ENCODE measurements at regions not wholly inside any gene's neighbourhood (a gene's known extent, or its start where the extent isn't known, plus 50 kb on each side); places are given as distances from the start of the nearest gene placed in this dataset.

DNA sequence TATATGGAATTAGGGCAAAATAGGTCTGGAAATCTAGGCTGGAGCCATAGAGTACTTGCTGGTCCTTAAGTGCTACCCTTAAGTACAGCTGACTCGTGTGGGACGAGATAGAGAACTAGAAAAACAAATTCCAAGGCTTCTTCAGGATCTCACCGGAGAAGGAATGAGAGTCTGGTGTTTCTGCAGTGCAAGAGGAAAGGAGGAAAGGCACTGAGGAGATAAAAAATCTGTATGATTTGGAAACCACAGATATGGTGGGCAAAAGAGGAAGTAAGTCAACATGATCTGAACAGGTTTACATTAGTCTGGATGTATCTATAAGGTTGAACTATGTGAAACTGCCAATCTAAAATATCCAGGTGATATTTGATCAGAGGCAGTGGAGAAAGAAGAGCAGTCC is 134.4 kb upstream of the SOX5 start:
- no peak for DNase-seq (ENCODE audit: low read depth in 3 of 3)

DNA sequence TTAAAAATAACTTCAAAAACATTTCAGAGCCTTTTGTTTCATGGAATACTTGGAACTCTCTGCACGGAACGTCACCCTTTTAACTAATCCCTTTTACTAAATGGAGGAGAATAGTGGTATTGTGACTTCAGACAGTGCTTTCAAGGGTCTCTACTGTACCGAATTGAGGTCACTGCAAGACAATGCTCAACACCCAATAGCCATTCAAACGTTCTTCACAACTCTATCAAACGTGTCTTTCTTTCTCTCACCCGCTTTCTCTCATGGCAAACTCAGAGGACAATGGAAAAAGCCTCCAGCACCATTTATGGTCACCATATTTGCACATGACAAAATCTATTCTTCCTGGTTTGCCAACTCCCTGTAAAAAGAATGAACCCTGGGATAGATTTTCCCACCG is 132.1 kb upstream of the SOX5 start:
- DNase-seq (ENCODE audit: low read depth in 3 of 3), result no peak

DNA sequence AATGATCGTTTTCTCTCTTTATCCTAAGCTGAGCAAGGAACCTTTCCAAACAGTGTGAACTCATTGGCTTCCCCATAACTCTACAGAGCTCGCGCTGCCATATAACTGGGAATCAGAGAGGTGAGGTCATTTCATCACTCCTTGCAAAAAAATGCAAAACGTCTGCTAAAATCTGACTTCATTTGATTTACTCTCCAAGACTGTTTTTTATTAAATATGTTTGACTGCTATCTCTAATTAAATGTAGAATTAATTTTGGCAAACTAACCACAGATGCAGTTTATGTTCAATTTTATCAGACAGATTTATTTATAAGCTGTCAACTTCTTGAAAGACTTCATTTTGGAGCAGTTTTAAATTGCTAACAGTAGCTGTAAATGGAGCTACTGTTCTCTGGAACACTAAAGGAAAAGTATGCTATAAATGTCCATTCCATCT is 131.6 kb upstream of the SOX5 start:
- no peak for DNase-seq (ENCODE audit: low read depth in 3 of 3)

DNA sequence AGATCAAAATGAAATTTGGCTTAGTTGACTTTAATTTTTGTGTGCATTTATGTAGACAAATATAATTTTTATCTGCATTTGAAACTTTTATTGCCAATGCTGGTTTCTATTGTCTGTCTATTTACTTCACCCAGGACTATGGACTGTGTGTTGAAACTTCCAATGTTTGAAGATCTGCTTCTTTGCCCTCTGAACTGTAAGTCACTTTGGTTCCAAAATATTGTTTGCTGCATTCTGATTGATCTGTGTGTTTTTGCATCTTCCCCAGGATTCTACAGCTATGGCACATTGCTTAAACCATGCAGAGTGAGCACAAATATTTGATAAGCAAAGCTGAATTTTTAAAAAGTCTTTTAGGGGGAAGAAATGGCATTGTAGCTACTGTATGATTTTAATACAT is 131.0 kb upstream of the SOX5 start:
- DNase-seq (ENCODE audit: low read depth in 3 of 3), result no peak

DNA sequence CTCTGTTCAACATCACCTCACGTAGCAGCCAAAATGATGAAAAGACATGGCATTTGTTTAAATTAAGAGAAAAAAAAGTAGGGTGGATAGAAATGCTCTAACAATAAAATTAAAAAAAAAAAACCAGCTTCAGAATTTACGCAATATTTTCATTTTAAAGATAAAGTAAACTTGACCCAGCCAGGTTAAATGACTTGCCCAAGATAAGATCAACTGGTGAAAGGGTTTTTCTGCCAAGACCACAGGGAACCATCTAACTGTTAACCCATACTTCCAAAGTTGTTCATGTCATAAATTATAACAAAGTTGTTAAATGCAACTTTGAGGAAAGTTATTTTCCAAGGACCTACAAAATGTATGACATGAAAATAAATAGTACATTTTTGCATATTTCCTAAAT is 129.6 kb upstream of the SOX5 start:
- no peak for DNase-seq (ENCODE audit: low read depth in 3 of 3)

DNA sequence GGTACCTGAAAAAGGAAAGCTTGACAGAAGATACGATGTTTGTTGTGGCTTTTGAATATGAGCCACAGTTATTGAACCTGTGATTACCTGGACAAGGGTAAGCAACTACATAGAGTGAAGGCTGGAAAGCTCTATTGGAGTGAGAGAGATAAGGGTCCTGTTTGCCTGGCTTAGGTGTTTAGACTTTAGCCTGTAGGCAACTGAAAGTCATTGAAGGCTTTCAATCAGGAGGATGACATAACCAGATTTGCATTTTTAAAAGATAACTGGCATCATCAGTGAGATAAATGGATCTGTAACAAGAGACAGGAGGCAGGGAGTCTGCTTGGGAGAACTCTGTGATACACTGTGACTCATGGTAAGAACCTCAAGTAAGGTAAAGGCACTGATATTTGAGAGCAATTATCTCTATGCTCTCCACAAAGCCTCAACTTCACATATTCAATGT is 128.9 kb upstream of the SOX5 start:
- DNase-seq (ENCODE audit: low read depth in 3 of 3), result no peak

DNA sequence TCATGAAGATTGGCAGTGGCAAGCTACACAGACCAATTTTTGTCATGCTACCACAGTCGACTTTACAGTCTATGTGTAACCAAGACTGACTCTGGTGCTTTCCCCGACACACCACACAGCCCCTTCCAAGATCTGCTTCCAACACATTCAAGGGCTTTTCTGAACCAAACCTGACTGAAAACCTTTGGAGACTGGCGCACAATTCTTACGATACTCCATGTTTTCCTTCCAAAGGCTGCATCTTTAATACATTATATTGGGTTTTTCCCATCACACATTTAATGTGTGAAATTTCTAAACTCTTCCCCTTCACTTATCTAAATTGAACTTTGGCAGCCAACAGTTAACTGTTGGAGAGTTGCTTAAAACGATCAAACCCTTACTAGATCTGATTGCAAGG is 127.7 kb upstream of the SOX5 start:
- no peak for DNase-seq (ENCODE audit: low read depth in 3 of 3)

DNA sequence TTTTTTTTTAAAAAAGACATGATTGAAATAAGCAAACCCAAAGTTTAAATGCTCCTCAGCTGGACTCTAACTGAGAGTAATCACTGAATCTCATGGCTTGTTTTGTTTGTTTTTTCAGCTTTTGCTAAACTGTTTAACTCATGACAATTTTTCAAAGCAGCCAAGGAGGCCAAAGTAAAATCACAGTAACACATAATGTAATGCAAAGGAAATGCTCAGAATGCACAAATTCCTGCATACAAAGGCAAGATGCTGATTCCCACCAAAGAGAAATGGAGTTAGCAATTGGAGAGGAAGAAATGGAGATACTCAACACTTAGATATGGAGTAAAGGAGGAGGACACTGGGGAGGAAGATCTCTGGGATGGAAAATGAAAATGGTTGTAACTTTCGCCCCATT is 126.2 kb upstream of the SOX5 start:
- DNase-seq (ENCODE audit: low read depth in 3 of 3), result no peak

DNA sequence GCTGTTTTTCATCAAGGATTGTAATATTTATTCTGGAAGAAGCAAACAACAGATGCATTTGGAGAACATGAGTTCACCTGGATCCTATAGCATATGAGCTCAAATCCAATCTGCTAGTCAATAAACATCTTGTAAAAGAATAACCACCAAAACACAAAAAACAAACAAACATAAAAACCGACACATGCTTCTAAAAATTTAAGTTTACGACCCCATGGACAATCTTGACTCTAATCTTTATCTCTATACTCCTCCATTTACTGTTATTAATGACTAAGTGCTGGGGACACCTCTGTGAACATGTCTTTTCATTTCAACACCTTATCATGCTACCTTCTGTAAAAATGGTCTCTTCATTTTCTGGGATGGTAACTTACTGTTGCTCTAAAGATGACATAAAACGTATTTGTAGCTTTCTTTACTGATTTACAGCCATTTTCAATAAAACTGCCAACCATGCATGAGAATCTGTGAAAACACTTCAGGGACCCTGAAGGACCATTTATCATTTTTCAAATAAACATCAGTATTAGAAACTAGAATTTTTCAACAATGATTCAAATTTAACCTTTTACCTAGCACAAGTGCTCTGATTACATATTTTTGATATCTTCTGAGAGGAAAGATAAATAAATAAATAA is 123.8 kb upstream of the SOX5 start:
- no peak for DNase-seq (ENCODE audit: low read depth in 3 of 3)

DNA sequence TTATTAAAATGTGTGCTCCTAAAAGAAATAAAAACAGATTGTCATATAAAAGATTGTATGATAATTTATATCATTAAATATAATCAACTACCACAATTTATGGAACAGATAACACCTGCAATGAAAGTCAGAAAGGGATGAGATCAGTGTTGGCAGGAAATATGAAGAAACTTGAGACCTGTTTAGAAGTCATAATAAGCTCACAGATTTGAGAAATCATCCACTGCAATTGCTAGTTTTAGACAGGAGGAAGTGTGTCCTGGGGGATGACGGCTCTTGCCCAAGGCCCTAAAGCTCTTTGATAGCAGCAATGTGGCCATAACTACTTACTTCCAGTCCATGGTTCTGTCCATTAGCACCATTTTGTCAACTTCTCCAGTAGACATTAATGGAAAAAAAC is 122.8 kb upstream of the SOX5 start:
- no peak for DNase-seq (ENCODE audit: low read depth in 3 of 3)

DNA sequence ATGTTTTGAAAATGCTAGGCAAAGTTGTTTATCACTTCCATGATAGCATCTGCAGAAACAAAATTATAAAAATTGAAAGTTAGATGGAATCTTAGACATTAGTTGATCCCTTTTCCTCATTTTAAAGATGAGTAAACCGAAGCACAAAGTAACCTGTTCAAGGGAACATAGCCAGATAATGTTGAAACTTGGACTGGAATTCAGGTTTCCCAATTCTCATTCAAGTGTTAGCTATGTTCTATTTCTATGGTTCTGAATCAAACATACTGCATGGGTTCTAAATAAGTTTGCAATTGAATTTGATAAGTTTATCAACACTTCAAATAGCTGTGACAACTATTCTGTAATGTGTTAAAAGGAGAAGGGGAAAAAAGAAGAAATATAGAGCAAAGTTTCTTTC is 122.4 kb upstream of the SOX5 start:
- no peak for DNase-seq (ENCODE audit: low read depth in 3 of 3)

DNA sequence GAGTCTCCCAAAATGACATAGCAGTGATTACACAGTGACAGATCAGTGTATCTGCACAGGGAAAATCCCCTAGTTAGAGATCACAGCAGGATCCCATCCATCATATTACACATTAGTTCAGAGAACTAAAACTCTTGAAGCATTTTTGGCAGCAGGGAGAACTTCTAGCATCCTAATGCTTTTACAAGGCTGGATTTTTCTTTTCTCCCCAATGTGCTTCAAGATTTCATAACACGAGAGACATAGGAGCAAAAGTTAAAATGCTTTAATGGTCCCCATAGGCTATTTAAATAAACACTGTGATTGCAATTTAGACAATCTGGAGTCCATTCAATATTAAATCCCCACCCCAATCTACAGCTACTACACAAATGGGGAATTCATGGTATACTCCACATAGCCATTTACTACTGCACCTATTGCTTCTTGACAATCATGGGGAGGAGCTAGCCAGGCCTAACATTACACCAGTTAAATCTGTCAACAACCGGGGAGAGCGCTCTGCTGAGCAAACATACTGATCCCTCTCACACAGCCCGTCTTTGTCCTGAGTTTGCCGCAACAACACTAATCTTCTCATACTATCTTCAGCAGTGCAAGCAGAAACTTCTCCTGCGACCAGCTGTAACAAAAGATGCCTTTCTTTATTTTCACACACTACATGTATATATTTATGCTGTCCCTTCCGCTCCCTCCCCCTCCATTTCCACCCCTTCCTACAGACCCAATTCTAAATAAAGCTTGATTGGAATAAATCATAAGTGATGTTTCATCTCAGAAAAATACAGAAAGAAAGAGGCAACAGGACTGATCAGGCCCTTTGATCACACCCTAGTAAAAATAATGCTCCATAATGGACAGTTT is 120.3 kb upstream of the SOX5 start:
- no peak for DNase-seq (ENCODE audit: low read depth in 3 of 3)

DNA sequence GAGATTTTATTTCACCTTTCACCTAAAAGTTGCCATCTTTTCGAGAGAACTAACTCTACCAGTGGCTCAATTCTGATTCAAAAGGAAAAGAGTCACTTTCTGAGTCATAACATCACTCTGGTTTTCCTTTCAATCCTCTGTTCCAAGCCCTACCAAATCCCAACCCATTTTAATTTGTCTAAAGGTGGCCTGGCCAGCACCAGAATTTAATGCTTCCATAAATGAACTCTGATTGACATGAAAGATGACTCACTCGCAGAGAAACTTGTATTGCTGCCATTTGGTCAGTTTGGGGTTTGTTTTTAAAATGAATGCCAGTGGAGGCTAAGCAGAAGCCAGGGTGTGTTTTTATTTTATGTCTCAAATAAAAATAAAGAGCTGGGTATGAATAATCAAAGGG is 117.4 kb upstream of the SOX5 start:
- no peak for DNase-seq (ENCODE audit: low read depth in 3 of 3)

DNA sequence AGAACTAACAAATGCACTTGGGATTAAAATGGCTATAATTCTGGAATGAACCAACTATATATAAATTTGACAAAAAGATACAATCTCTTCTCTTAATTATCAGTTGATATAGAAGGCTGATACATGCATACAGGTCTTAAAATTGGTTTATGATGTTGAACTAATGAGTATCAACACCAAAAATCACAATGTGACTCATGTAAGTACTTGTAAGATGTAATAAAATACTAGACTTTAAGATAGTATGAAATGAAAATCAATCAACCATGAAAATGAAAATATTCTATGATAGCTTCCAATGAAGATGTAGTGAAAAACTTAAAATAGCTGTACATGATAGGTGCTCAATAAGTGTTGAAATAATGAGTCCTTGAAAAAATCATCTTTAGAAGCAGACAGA is 116.6 kb upstream of the SOX5 start:
- DNase-seq (ENCODE audit: low read depth in 3 of 3), result no peak

DNA sequence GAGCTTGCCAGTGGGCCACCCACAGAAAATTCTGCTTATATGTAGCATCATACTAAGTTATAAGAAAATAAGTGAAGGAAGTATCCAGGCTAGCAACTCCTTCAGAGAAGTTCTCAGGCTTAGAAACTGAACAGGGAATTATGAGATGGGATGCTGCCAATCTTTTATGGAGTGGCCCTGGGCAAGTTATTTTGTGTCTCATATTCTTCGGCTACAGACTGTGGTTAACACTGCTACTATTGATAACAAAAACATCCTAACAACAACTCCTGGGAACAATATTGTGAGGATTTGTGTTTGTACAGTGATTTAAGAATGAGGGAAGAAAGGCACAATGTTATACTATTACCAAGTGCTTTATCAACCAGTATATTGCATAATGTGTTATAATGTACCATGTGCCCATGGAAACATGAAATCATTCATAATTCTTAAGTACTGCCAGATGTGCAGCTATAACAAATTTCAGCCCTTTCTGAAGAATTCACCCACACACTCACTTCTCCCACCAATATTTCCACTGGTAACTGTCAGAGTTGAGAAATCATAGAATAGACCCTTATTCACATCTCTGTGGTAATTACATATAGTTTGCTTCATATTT is 113.3 kb upstream of the SOX5 start:
- no peak for DNase-seq (ENCODE audit: low read depth in 3 of 3)

DNA sequence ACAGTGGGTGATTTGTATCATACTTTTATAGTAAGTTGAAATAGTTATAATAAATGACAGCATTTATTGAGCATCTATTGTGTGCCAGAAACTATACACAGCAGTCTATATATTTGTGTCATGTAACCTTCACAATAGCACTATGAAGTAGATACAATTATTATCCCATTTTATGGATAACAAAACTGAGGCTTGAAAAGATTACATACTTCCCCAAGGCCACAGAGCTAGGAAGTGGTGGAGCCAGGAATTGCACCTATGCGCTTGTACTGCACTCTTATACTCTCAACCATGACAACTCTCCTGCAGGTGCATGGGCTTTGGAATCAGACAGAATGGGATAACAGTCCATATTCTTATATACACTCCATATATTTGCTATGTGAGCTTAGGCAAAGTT is 110.6 kb upstream of the SOX5 start:
- DNase-seq (ENCODE audit: low read depth in 3 of 3), result no peak

DNA sequence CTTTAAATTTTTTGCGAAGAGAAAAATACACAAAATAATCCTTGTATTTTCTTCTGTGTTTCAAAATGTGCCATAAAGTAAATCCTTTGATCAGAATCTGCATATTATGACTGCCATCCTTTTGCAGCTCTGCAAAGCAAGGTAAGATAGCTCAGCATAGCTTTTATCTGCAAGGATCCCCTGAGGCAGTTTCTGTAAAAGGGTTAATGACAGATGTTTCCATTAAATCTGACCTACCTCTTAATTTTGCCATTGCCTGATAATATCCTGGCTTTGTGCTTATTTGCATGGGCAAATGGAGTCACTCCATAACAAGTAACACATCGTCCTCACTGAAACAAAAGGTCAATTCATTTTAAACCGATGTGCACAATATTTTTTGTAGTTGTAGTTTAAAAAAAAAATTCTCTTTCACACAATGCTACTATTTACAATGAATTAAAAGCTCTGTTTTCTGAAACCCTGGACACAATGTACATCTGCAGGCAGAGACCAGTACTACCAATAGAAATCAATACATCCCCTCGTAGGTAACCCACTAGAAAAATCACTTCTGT is 108.5 kb upstream of the SOX5 start:
- DNase-seq (ENCODE audit: low read depth in 3 of 3), result no peak

DNA sequence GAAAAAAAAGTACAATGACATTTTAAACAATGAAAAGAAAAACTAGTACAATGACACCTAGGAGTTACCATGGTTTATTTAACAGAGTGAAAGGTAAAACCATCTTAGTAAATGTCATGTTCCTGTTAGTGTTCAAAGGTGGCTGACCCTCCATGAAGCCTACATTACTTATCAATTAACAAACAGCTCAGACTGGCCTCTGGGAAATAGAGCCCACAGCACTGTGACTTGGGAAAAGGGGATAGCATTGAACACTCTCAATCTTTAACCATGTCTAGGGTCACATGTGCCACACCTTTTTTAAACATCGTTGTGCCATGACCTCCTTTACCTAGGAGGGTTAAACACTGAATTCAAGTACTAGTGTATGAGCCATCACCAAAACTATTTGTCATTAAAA is 106.3 kb upstream of the SOX5 start:
- DNase-seq (ENCODE audit: low read depth in 3 of 3), result no peak

DNA sequence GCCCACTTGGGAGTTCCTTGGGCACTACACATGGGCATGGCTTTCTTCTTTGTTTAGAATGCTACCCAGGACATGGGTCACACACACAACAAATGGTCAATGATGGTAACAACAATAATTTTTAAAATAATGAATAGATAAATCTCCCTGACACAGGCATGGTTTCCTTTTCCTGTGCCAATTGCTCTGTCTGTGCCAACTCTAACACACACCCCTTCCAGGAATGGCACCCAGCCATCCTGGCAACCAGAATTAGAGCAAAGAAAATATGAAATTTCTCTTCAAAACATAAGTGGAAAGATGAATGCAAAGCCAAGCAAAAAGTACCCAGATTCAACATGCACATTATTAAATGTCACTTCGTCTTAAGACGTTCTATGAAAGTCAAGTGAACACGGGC is 104.9 kb upstream of the SOX5 start:
- no peak for DNase-seq (ENCODE audit: low read depth in 3 of 3)

DNA sequence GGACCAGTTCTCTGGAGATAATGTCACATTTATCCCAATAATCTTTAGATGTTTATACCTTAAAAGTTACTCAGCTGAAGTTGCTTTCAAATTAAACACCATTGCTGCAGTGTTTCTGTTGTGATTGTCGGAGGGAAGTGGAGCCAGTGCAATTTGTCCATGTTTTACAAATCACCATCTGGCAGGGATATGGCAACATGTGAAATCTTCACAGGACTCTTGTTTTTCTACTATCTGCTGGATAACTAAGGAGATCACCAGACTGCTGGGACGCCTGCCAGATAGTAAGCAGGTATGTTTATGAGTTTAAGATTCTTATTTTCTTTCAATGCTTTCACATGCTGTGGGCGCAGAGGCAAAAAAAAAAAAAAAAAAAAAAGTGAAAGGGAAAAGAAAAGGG is 100.3 kb upstream of the SOX5 start:
- DNase-seq (ENCODE audit: low read depth in 3 of 3), result no peak

DNA sequence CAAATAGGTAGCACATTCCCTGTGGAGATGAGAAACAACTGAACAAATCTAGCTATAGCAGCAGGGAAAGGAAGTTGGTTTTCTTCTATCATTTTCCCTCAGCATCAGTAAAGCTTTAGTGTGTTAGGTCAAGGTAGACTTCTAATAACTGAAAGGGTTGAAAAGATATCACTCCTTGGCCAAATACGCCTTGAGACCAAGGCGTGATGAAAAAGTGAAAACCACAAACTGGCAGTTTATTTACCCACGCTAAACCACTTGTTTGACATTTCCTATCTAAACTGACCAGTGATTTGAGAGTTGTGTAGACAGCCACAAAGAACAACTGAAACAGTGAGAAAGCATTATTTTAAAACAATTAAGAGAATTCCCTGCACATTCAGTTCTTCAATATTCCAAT is 99.6 kb upstream of the SOX5 start:
- no peak for DNase-seq (ENCODE audit: low read depth in 3 of 3)

DNA sequence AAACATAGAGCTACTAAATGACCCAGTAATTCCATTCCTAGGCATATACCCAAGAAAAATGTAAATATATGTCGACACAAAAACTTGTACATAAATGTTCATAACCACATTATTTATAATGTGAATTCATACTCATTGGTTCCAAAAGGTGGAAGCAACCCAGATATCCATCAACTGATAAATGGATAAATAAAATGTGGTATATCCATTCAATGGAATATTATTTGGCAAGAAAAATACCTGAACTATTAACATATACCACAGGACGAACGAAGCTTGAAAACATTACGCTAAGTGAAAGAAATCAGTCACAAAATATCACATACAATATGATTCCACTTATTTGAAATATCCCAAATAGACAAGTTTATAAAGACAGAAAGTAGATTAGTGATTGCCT is 99.0 kb upstream of the SOX5 start:
- DNase-seq (ENCODE audit: low read depth in 3 of 3), result no peak

DNA sequence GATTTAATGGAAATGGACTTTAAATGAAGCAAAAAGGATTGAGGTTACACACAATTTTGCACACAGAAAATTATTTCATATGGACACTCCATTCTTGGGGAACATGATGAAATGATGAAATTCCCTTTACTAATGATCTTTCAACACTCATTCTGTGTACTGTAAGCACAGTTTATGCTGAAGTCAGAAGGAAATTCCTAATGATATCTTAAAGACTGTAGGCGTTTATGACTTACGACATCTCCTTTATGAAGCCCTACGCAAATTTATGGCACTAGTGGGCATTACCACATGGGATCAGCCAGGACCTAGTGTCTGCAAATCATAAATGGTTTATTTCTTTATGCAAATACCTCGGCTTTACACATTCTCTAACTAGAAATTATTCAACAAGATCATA is 97.9 kb upstream of the SOX5 start:
- no peak for DNase-seq (ENCODE audit: low read depth in 3 of 3)
